Keratinocyte (primary cell): ENCODE measurements at regions not wholly inside any gene's neighbourhood (a gene's known extent, or its start where the extent isn't known, plus 50 kb on each side); places are given as distances from the start of the nearest gene placed in this dataset.

ENCODE experiments used
- DNase-seq: peaks from one replicate; pipeline ENCODE4 v3.0.0-alpha.2; 2011; ENCODE audit warnings: low read depth, missing footprints, low spot score
- FAIRE-seq: peaks from 2 replicates; lab custom pipeline; 2011; peaks lifted over from hg19 to GRCh38; lab: Jason Lieb, UNC
- H2AFZ ChIP-seq: 2 replicates; pipeline ENCODE4 v1.6.0; 2012; ENCODE audit warnings: low read length, control low read depth, inconsistent platforms; ENCODE audit not compliant: control insufficient read depth
- H3K27ac ChIP-seq: 2 replicates; pipeline ENCODE4 v1.5.1; 2011; ENCODE audit warnings: low read length; ENCODE audit not compliant: control insufficient read depth, insufficient read depth
- H3K27me3 ChIP-seq: 3 replicates; pipeline ENCODE4 v1.6.0; 2011; ENCODE audit warnings: low read length; ENCODE audit not compliant: control insufficient read depth, insufficient read depth; ENCODE audit errors: extremely low read depth
- H3K36me3 ChIP-seq, 2 experiments: 2 replicates in 1 of 2; 3 replicates in 1 of 2; pipeline ENCODE4 v1.5.1; 2011; ENCODE audit warnings: low read length in 2 of 2, mild to moderate bottlenecking in 1 of 2; ENCODE audit not compliant: control insufficient read depth in 2 of 2, insufficient read depth in 2 of 2; ENCODE audit errors: extremely low read depth in 1 of 2
- H3K4me1 ChIP-seq: 3 replicates; pipeline ENCODE4 v1.5.1; 2011; ENCODE audit warnings: low read length; ENCODE audit not compliant: control insufficient read depth, insufficient read depth; ENCODE audit errors: extremely low read depth
- H3K4me2 ChIP-seq: 3 replicates; pipeline ENCODE4 v1.6.0; 2011; ENCODE audit warnings: low read depth, low read length; ENCODE audit not compliant: control insufficient read depth, insufficient read depth; ENCODE audit errors: extremely low read depth
- H3K4me3 ChIP-seq, 3 experiments: fragments of 200-600 bp in 1 of 3; sonication (generic) in 1 of 3; 2 replicates in 2 of 3; 3 replicates in 1 of 3; pipeline ENCODE4 v1.5.1; 2011 to 2016; ENCODE audit warnings: low read length in 3 of 3, mild to moderate bottlenecking in 3 of 3, control low read depth in 2 of 3, inconsistent platforms in 1 of 3, low read depth in 1 of 3, mixed read lengths in 1 of 3, mixed run types in 1 of 3, moderate library complexity in 1 of 3; ENCODE audit not compliant: control insufficient read depth in 2 of 3, insufficient read depth in 2 of 3; ENCODE audit errors: extremely low read depth in 1 of 3
- H3K79me2 ChIP-seq: 2 replicates; pipeline ENCODE4 v1.6.0; 2012; ENCODE audit warnings: low read length; ENCODE audit not compliant: control insufficient read depth, insufficient read depth
- H3K9ac ChIP-seq: 3 replicates; pipeline ENCODE4 v1.6.0; 2011; ENCODE audit warnings: low read length; ENCODE audit not compliant: control insufficient read depth, insufficient read depth; ENCODE audit errors: extremely low read depth
- H3K9me1 ChIP-seq: 3 replicates; pipeline ENCODE4 v1.6.0; 2011; ENCODE audit warnings: low read length; ENCODE audit not compliant: control insufficient read depth, insufficient read depth; ENCODE audit errors: extremely low read depth
- H3K9me3 ChIP-seq: 2 replicates; pipeline ENCODE4 v1.5.1; 2012; ENCODE audit warnings: low read depth, low read length; ENCODE audit not compliant: control insufficient read depth
- H4K20me1 ChIP-seq: 3 replicates; pipeline ENCODE4 v1.6.0; 2011; ENCODE audit warnings: low read length; ENCODE audit not compliant: control insufficient read depth, insufficient read depth; ENCODE audit errors: extremely low read depth
- CTCF ChIP-seq, 3 experiments: IDR thresholded peaks in 1 of 3; conservative IDR thresholded peaks in 1 of 3; optimal IDR thresholded peaks in 1 of 3; 2 replicates in 2 of 3; 3 replicates in 1 of 3; pipeline versions ENCODE3 to v1.5.1; 2011; ENCODE audit warnings: low read length in 3 of 3, mild to moderate bottlenecking in 3 of 3, moderate library complexity in 2 of 3, control low read depth in 1 of 3, inconsistent platforms in 1 of 3; ENCODE audit not compliant: insufficient read depth in 2 of 3; ENCODE audit errors: extremely low read depth in 1 of 3
- EZH2 ChIP-seq: IDR thresholded peaks from one replicate; pipeline ENCODE4 v1.6.1; 2012; ENCODE audit warnings: inconsistent platforms, mild to moderate bottlenecking, low read length, moderate library complexity
- dilution Hi-C: fragments of 300-500 bp; cut with MboI; formaldehyde crosslinking; loops from one replicate; pipeline ENCODE4 v1.7.0; 2020; ENCODE audit warnings: low sequenced_read_pairs; ENCODE audit not compliant: extremely low pct_ligation_motif_present

- Histone ChIP-seq H3K27ac (no peak overlapping the region), H3K9me1 (no peaks in the 10 kb centered on the region), H3K4me3 (no peak overlapping the region), H3K4me1 (no peaks in the 10 kb centered on the region), H3K9ac (no peak overlapping the region), H3K4me2 (no peak overlapping the region), H3K36me3 (no peaks in the 10 kb centered on the region), H2AFZ (no peak overlapping the region), H3K79me2 (no peaks in the 10 kb centered on the region), H4K20me1 (no peaks in the 10 kb centered on the region), H3K9me3 (no peaks in the 10 kb centered on the region), H3K27me3 (no peaks in the 10 kb centered on the region)
- dilution Hi-C loops = no loop called here
- no peak for DNase-seq
- no peak for FAIRE-seq
- TF ChIP-seq EZH2 (no peak), CTCF (optimal IDR thresholded peaks at IDR 0.05 in 1 of 3, IDR thresholded peaks at IDR 0.05 in 1 of 3, conservative IDR thresholded peaks at IDR 0.05 in 1 of 3; ENCODE audit: extremely low read depth in 1 of 3, insufficient read depth in 2 of 3, low read length in 3 of 3) (no peak)
Measured at GRCh38 chr9:75582870-75583269, 307.6 kb upstream of the PCSK5 start.

GRCh38 chr9:75588808-75589207 is 301.7 kb upstream of the PCSK5 start:
- Histone ChIP-seq H3K27me3 (no peaks in the 10 kb centered on the region), H3K4me2 (no peak overlapping the region), H3K4me1 (no peaks in the 10 kb centered on the region), H3K27ac (no peak overlapping the region), H3K9me3 (no peaks in the 10 kb centered on the region), H3K36me3 (no peaks in the 10 kb centered on the region), H3K4me3 (no peak overlapping the region), H3K9me1 (no peaks in the 10 kb centered on the region), H4K20me1 (no peaks in the 10 kb centered on the region), H3K9ac (no peak overlapping the region), H2AFZ (no peak overlapping the region), H3K79me2 (no peaks in the 10 kb centered on the region)
- dilution Hi-C loops = no loop called here
- FAIRE-seq (no peak), DNase-seq (no peak)
- TF ChIP-seq CTCF (optimal IDR thresholded peaks at IDR 0.05 in 1 of 3, IDR thresholded peaks at IDR 0.05 in 1 of 3, conservative IDR thresholded peaks at IDR 0.05 in 1 of 3; ENCODE audit: extremely low read depth in 1 of 3, insufficient read depth in 2 of 3, low read length in 3 of 3) (peak in 1 of 3 experiments; percentile 34), EZH2 (no peak)
